NCI-H2029 treated with DMSO at 0.1 percent for 48 hours (cell line): ENCODE measurements at regions not wholly inside any gene's neighbourhood (a gene's known extent, or its start where the extent isn't known, plus 50 kb on each side); places are given as distances from the start of the nearest gene placed in this dataset.
"Not testable (repeated sequence)": the region's sequence is repeated elsewhere in the genome, so short reads cannot be mapped to it uniquely, and the experiment has no call there.

Experiments used
- DNase-seq: peaks from one replicate; lab custom pipeline; 2025; lab: John Stamatoyannopoulos, UW

GRCh38 chr2:220346919-220347318 is 719.5 kb downstream of the SLC4A3 start:
- DNase-seq = no peak

DNA sequence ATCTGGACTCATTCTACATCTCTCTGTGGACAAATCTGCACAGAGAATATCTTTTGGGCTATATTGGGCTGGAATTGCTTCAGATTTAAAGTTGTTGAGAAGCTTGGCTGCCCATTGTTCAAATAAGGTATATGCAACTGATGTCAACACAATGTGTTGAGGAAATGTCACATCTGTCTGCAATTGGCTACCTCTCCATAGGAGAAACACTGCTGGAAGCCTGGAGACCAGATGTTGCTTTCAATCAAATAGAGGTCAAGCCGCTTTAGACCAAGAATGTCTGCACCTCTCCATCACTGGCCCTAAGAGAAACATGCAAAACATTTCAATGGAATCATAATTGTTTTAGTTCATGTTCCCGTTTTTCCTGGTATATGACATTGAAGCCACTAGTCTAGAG is 720.2 kb downstream of the SLC4A3 start:
- no peak for DNase-seq

DNA sequence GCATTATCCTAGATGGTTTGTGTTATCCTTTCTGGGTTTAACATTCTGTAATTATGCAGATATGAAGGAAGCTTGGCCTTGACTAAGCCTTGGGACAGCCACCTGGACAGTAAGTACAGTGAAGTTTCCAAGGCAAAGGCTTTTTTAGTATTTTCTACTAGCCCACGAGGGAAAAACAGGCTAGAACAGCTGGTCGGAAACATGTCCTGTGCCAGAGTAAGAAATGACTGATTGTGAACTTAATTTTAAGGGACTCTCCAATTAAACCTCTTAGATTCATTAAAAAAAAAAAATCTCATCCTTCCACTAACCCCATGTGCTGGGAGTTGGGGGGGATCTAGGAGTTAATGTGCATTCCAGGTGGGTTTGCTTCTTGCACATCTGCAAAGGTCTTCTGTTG is 720.8 kb downstream of the SLC4A3 start:
- no peak for DNase-seq

DNA sequence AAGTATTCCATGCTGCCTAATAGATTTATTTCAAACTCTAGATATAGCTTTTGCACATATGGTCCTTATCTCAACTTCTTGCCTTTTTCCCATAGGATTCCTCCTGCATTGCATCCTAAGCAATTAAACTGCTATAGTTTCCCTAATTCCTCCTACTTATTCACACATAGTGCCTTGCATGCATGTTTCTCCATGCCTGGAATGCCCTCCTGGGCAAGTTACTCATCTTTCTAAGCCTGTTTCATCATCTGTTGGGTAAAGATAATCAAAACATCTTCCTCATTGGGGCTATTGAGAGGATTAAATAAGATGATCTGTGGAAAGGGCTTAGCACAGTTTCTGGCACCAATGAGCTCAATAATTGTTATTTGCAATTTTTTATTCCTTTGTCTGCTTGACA is 726.5 kb downstream of the SLC4A3 start:
- no peak for DNase-seq

- DNase-seq = no peak
These were observed 728.6 kb downstream of the SLC4A3 start for GRCh38 chr2:220356076-220356475.

GRCh38 chr2:220365023-220365422 is 737.6 kb downstream of the SLC4A3 start:
- no peak for DNase-seq

- DNase-seq = no peak
These were observed 739.3 kb downstream of the SLC4A3 start for GRCh38 chr2:220366765-220367164.

DNA sequence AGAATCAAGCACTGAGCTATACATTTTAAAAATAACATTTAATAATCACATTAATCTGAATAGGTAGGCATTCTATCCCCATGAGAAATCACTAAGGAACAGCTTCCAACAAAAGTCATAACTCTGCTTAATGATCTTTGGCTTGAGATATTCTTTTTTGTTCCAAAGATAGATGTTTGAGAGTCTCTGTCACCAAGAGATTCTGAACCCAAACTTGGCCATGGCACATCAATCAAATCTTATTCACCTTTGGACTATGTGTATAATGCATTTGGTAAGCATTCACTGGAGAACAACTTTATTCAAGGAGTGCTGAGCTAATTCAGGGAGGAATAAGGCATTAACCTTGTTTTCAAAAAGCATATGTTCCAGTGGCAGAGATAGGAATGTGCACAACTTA is 743.3 kb downstream of the SLC4A3 start:
- DNase-seq = no peak

DNA sequence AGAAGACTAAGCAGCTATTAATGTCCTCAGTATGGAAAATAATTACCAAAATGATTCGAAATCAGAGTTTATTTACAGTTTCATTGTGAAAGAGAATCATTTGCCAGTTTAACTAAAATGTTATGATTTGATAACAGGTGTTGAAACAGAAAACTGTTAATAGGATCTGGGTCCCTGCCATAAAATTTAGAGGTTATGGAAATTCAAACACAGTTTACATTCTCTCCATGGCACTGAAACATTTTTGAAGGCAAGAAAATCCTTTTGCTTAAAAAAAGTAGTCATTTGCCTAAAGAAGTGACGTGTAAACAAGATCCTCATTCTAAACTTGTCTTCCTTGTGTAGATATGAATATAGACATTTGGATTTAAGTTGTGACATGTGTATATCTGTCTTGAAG is 743.8 kb downstream of the SLC4A3 start:
- no peak for DNase-seq

GRCh38 chr2:220373878-220374277 is 746.4 kb downstream of the SLC4A3 start:
- no peak for DNase-seq

DNA sequence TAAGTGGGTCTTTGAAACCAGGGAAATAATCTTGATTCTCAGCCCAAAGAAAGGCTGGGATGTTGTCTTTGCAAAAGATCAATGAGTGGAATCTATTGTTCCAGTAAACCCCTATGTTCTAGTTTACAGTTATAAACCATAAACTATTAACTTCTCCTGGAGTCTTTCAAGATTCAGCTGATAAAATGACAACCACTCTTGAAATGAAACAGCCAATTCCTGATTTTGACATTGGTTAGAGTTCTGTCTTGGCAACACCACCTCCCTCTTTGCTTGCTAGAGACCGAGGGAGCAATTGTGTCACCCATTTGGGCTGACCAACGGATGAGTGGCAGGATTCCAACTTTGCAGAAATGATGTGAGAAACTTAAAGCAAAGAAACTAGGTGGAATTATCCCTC is 746.9 kb downstream of the SLC4A3 start:
- DNase-seq = no peak

DNA sequence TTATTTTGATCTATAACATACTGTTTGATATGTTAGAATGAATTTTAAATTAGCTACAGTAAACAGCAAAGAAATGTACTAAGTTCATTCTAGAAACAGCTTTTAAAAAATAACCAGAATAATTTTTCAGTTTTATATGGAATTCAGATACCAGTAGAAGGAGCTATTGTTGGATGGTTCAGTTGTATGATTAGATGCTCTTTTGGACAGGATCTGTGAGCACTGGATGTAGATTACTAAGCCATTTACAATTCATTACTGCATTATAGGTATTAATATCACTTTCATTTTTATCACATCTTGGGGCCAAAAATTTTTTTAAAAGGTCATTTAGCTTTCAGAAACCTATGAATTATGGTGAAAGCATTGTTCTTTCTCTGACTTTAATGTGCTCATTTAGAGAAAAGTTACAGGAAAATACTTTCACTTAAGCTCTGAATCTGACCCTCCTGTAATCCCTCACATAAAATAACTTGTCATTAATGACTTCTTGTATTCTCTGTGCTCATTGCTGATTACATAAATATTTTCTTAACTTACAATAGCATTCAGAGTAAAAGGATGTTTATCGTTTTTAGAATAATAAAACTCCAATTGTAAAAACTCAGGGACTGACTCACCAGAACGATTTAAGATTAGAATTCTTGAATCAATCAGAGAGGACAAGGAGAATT is 750.2 kb downstream of the SLC4A3 start:
- DNase-seq = no peak

- DNase-seq = not testable (repeated sequence)
These were observed 760.3 kb downstream of the SLC4A3 start for GRCh38 chr2:220387758-220388157.

- DNase-seq = no peak
These were observed 766.3 kb downstream of the SLC4A3 start for GRCh38 chr2:220393711-220394110.

DNA sequence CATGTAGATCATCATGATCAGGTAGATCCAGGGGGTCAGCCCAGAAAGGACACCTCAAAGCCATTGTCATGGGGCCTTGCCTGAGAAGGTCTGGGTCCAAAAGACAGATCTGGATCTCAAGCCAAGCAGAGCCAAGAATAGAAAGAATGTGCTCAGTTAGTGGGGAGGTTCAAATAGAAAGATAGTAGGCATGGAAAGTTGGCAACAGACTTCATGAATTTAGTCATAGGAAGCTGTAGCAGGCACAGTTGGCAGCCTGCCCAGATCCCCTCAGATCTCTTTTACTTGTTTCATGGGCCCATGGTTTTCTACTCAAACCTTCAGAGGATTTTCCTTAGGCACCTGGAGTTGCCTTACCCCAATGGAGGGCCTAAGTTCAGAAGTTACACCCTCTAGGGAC is 767.0 kb downstream of the SLC4A3 start:
- peak; percentile 6 for DNase-seq

GRCh38 chr2:220396287-220396686 is 768.9 kb downstream of the SLC4A3 start:
- DNase-seq = no peak

GRCh38 chr2:220410296-220410695 is 782.9 kb downstream of the SLC4A3 start:
- no peak for DNase-seq

DNA sequence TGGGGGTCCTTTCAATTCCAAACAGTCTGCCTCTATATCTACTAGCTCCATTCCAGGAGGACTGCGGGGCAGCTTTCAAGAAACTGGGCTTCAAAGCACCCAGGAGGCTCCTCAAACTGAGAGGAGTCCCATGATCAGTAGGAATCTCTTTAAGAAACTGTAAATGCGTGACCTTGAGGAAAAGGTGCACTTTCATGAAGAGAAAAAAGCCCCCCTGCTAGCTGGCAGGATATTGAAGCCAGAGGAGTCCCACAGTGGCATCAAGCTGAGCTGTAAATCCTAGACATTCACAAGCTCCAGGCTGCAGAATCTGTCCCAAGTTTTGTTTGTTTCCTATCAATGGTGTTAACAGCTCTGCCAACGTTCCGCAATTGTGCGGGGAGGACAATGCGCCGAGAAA is 790.1 kb downstream of the SLC4A3 start:
- DNase-seq = no peak

DNA sequence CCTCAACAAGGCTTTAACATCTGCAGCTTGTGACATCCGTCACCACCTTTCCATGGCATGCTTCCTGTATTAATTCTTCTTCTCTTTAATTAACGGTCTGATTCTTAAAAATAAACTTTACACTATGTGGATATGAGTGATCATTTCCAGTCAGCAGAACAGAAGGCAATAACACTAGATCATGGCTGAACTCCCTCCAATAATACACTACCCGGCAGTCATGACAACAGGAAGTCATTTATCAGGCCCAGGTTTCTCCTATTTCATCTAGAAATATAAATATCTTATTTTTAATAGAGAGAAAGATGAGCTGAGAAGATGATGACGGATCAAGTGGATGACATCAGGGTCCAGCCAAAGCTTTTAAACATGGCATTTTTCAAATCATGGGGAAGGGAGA is 792.2 kb downstream of the SLC4A3 start:
- DNase-seq = no peak

GRCh38 chr2:220420820-220421219 is 793.4 kb downstream of the SLC4A3 start:
- no peak for DNase-seq

GRCh38 chr2:220422676-220423075 is 795.2 kb downstream of the SLC4A3 start:
- no peak for DNase-seq

DNA sequence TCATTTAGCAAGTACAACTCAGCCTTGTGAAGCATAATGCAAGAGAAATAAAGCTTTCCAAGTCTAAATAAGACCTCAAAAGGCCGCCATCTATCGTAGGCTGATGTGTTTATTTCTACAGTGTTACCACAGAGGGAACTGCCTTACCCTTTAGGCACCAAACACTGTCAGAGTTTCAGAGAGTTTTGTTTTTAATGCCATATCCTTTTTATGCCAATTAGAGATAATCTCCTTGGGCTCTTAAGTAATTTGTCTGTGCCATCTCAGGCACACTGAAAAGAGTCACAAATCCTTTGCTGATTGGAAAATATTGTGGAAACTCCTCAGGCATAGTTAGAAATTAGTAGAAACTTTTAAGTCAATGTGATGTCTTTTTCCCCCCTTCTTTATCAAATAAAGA is 797.1 kb downstream of the SLC4A3 start:
- no peak for DNase-seq

DNA sequence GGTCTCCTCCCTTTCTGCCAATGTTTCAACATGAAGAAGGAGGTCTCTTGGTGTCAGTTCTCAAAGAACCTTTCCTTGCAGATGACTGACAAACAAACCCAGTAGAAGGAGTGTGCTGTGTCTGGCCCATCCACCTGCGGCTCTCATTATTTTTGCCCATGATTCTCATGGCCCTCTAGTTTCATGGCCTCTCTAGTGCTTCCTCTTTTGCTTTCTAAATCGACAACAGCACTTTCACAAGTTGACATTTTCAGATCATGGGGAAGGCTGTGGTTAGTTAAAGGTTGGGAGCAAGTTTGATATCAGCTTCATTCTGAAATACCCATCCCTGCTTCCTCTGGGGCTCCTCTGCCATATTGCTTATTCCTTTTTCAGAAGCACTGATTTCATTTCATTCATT is 805.2 kb downstream of the SLC4A3 start:
- DNase-seq = no peak

DNA sequence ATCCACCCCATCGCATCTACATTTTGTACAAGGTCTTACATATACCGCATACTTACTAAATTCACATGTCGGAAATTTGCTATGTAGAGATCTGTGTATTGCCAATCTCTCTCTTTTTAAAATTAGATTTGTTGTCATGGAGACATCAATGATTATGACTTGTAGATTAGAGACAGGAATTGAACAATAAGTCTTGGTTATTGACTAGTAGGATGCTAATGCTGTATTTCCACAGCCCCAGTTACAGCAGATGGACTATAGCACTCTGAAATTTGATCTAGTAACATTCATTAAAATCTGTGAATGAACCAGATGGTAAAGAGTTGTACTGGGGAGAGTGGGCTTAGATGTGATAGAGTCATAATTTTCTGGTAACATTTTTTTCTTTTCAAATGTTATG is 805.7 kb downstream of the SLC4A3 start:
- no peak for DNase-seq

GRCh38 chr2:220434385-220434784 is 807.0 kb downstream of the SLC4A3 start:
- no peak for DNase-seq
